ENCODE measurements at regions not wholly inside any gene's neighbourhood (a gene's known extent, or its start where the extent isn't known, plus 50 kb on each side); places are given as distances from the start of the nearest gene placed in this dataset.

GRCh38 chr18:42649331-42650035, 466.0 kb downstream of the RIT2 start:
- no peak for DNase-seq

- DNase-seq = no peak
These were observed 460.9 kb downstream of the RIT2 start for GRCh38 chr18:42654556-42654955.

- no peak for DNase-seq
These were observed 457.9 kb downstream of the RIT2 start for GRCh38 chr18:42657551-42657950.

GRCh38 chr18:42658171-42658570, 457.3 kb downstream of the RIT2 start:
- DNase-seq = no peak

- DNase-seq = no peak
These were observed 456.3 kb downstream of the RIT2 start for GRCh38 chr18:42659187-42659586.

GRCh38 chr18:42670860-42671259, 444.6 kb downstream of the RIT2 start:
- DNase-seq = no peak

- DNase-seq = no peak
These were observed 439.7 kb downstream of the RIT2 start for GRCh38 chr18:42675810-42676209.

GRCh38 chr18:42683094-42683493, 432.4 kb downstream of the RIT2 start:
- DNase-seq = no peak

- no peak for DNase-seq
These were observed 426.2 kb downstream of the RIT2 start for GRCh38 chr18:42689310-42689709.
